KOPT-K1 (cell line): ENCODE measurements at regions not wholly inside any gene's neighbourhood (a gene's known extent, or its start where the extent isn't known, plus 50 kb on each side); places are given as distances from the start of the nearest gene placed in this dataset.
"Not testable (repeated sequence)": the region's sequence is repeated elsewhere in the genome, so short reads cannot be mapped to it uniquely, and the experiment has no call there.

Experiments used
- H3K27ac ChIP-seq: fragments of 200-600 bp; sonication (generic); 2 replicates; pipeline ENCODE4 v1.5.1; 2016; ENCODE audit warnings: antibody characterized with exemption, mild to moderate bottlenecking, low read depth, low read length; ENCODE audit not compliant: poor library complexity, severe bottlenecking
- H3K36me3 ChIP-seq: fragments of 200-600 bp; sonication (generic); 2 replicates; pipeline ENCODE4 v1.5.1; 2017; ENCODE audit warnings: antibody characterized with exemption, mild to moderate bottlenecking, low read length, moderate library complexity; ENCODE audit not compliant: insufficient read depth
- H3K9me3 ChIP-seq: fragments of 200-600 bp; sonication (generic); 2 replicates; pipeline ENCODE4 v1.5.1; 2017; ENCODE audit warnings: antibody characterized with exemption, low read length, mild to moderate bottlenecking; ENCODE audit not compliant: insufficient read depth, poor library complexity, severe bottlenecking

- H3K27ac ChIP-seq, result no peak overlapping the region
- H3K9me3 ChIP-seq, result no peaks in the 10 kb centered on the region
- H3K36me3 ChIP-seq, result no peaks in the 10 kb centered on the region
These were observed 705.9 kb downstream of the MAFB start for GRCh38 chr20:39983183-39983582.

GRCh38 chr20:39974966-39975501 is 714.0 kb downstream of the MAFB start:
- no peak overlapping the region for H3K27ac ChIP-seq
- H3K9me3 ChIP-seq, result no peaks in the 10 kb centered on the region

GRCh38 chr20:39968495-39968894 is 720.5 kb downstream of the MAFB start:
- no peaks in the 10 kb centered on the region for H3K36me3 ChIP-seq
- no peak overlapping the region for H3K27ac ChIP-seq
- no peaks in the 10 kb centered on the region for H3K9me3 ChIP-seq

More at GRCh38 chr20:39974966-39975501, 714.0 kb downstream of the MAFB start:
- H3K36me3 ChIP-seq, result no peaks in the 10 kb centered on the region

GRCh38 chr20:39967806-39968205 is 721.2 kb downstream of the MAFB start:
- H3K27ac ChIP-seq, result no peak overlapping the region
- no peaks in the 10 kb centered on the region for H3K36me3 ChIP-seq
- H3K9me3 ChIP-seq, result no peaks in the 10 kb centered on the region

- no peaks in the 10 kb centered on the region for H3K9me3 ChIP-seq
- no peak overlapping the region for H3K27ac ChIP-seq
- H3K36me3 ChIP-seq, result no peaks in the 10 kb centered on the region
These were observed 727.3 kb downstream of the MAFB start for GRCh38 chr20:39961637-39962244.

- no peaks in the 10 kb centered on the region for H3K9me3 ChIP-seq
- H3K27ac ChIP-seq, result no peak overlapping the region
These were observed 728.3 kb downstream of the MAFB start for GRCh38 chr20:39960522-39961428.

GRCh38 chr20:39957911-39958310 is 731.1 kb downstream of the MAFB start:
- not testable (repeated sequence) for H3K9me3 ChIP-seq, H3K36me3 ChIP-seq, H3K27ac ChIP-seq

More at GRCh38 chr20:39960522-39961428, 728.3 kb downstream of the MAFB start:
- H3K36me3 ChIP-seq, result no peaks in the 10 kb centered on the region

- Histone ChIP-seq H3K27ac (no peak overlapping the region), H3K9me3 (no peaks in the 10 kb centered on the region)
These were observed 734.4 kb downstream of the MAFB start for GRCh38 chr20:39954621-39955020.

GRCh38 chr20:39946931-39947330 is 742.1 kb downstream of the MAFB start:
- Histone ChIP-seq H3K27ac (no peak overlapping the region), H3K36me3 (no peaks in the 10 kb centered on the region), H3K9me3 (no peaks in the 10 kb centered on the region)

More at GRCh38 chr20:39954621-39955020, 734.4 kb downstream of the MAFB start:
- no peaks in the 10 kb centered on the region for H3K36me3 ChIP-seq

GRCh38 chr20:39946053-39946810 is 742.8 kb downstream of the MAFB start:
- H3K27ac ChIP-seq, result no peak overlapping the region
- H3K36me3 ChIP-seq, result no peaks in the 10 kb centered on the region
- no peaks in the 10 kb centered on the region for H3K9me3 ChIP-seq

- Histone ChIP-seq H3K27ac (no peak overlapping the region), H3K9me3 (no peaks in the 10 kb centered on the region), H3K36me3 (no peaks in the 10 kb centered on the region)
These were observed 744.2 kb downstream of the MAFB start for GRCh38 chr20:39944861-39945260.

- Histone ChIP-seq H3K9me3 (no peaks in the 10 kb centered on the region), H3K27ac (no peak overlapping the region), H3K36me3 (no peaks in the 10 kb centered on the region)
These were observed 745.7 kb downstream of the MAFB start for GRCh38 chr20:39943336-39943735.

GRCh38 chr20:39941245-39941644 is 747.8 kb downstream of the MAFB start:
- H3K27ac ChIP-seq, result no peak overlapping the region
- H3K36me3 ChIP-seq, result no peaks in the 10 kb centered on the region
- no peaks in the 10 kb centered on the region for H3K9me3 ChIP-seq

- no peaks in the 10 kb centered on the region for H3K36me3 ChIP-seq
- no peaks in the 10 kb centered on the region for H3K9me3 ChIP-seq
- no peak overlapping the region for H3K27ac ChIP-seq
These were observed 749.7 kb downstream of the MAFB start for GRCh38 chr20:39939241-39939865.
